ENCODE measurements at regions not wholly inside any gene's neighbourhood (a gene's known extent, or its start where the extent isn't known, plus 50 kb on each side); places are given as distances from the start of the nearest gene placed in this dataset.
A peak's percentile ranks its signal among the peaks of the same experiment; 100 is the strongest.

GRCh38 chr1:190792873-190793272 is 315.2 kb upstream of the BRINP3 start:
- H2BK20ac ChIP-seq (ENCODE audit: low read depth, low read length, poor library complexity, severe bottlenecking), result no peak overlapping the region
- H3K9me3 Mint-ChIP-seq, result no peaks in the 10 kb centered on the region
- no peak overlapping the region for H3K4me3 Mint-ChIP-seq

More at GRCh38 chr1:190792873-190793272, 315.2 kb upstream of the BRINP3 start:
- H3K4me2 ChIP-seq (ENCODE audit: insufficient read depth, insufficient read length, low read length), result no peak overlapping the region
- H3K56ac ChIP-seq (ENCODE audit: insufficient read length, low read depth, low read length), result no peak overlapping the region
- H4K91ac ChIP-seq (ENCODE audit: insufficient read length, low read depth, low read length), result no peak overlapping the region
- H3K4ac ChIP-seq (ENCODE audit: low read depth, low read length), result no peak overlapping the region
- no peak overlapping the region for H2BK15ac ChIP-seq (ENCODE audit: low read depth, low read length)
- H4K8ac ChIP-seq (replicated peaks; ENCODE audit: insufficient read length, low read depth, low read length), result no peak overlapping the region
- H2BK120ac ChIP-seq (ENCODE audit: low read depth, low read length, poor library complexity, severe bottlenecking), result no peak overlapping the region
- no peaks in the 10 kb centered on the region for H4K20me1 ChIP-seq (ENCODE audit: control insufficient read depth, insufficient read depth, insufficient read length)
- DNase-seq, result no peak
- H2AFZ ChIP-seq (ENCODE audit: low read length), result no peak overlapping the region
- no peaks in the 10 kb centered on the region for H3K23me2 ChIP-seq (ENCODE audit: insufficient read length, low read depth, low read length, poor library complexity, severe bottlenecking)
- no peak overlapping the region for H4K5ac ChIP-seq (ENCODE audit: insufficient read length, low read depth, low read length)
- no peak overlapping the region for H2BK12ac ChIP-seq (ENCODE audit: insufficient read length, low read depth, low read length)
- Mint-ChIP-seq H3K4me1 (no peaks in the 10 kb centered on the region; a peak in 1 of 4 replicates), H3K27me3 (ENCODE audit: low read depth) (no peaks in the 10 kb centered on the region), H3K27ac (peak overlapping the region in 1 of 3 experiments; percentile 12; a peak in 1 of 7 replicates), H3K36me3 (ENCODE audit: insufficient read depth in 1 of 3, low read depth in 3 of 3) (no peaks in the 10 kb centered on the region)
- no peaks in the 10 kb centered on the region for H3K79me1 ChIP-seq (ENCODE audit: insufficient read depth, low read depth, low read length, poor library complexity, severe bottlenecking)
- no peaks in the 10 kb centered on the region for H3K9me3 ChIP-seq (ENCODE audit: control insufficient read depth, low read depth, low read length)
- no peak overlapping the region for H3K14ac ChIP-seq (ENCODE audit: insufficient read depth, low read length)
- no peak overlapping the region for H3K18ac ChIP-seq (ENCODE audit: insufficient read length, low read depth, low read length)
- no peaks in the 10 kb centered on the region for H3K27me3 ChIP-seq (ENCODE audit: insufficient read depth, low read length)
- TF ChIP-seq CTCF (conservative IDR thresholded peaks at IDR 0.05), result no peak
- no peak overlapping the region for H3K9ac ChIP-seq (ENCODE audit: extremely low read depth, insufficient read length, low read length)
- no peaks in the 10 kb centered on the region for H3K79me2 ChIP-seq (ENCODE audit: insufficient read depth, low read length)
- no peak overlapping the region for H2AK5ac ChIP-seq (ENCODE audit: insufficient read length, low read length)
- no CpG with 5 or more reads among the region's 10 CpGs for WGBS (ENCODE audit: extremely low coverage, insufficient read length, low lambda C conversion rate)
- H3K23ac ChIP-seq (ENCODE audit: insufficient read length, low read depth, low read length), result no peak overlapping the region
- no peak overlapping the region for H2BK5ac ChIP-seq (ENCODE audit: insufficient read length, low read length)
- no peak overlapping the region for H3K27ac ChIP-seq (ENCODE audit: insufficient read length, low read depth, low read length)
- H3T11ph ChIP-seq (ENCODE audit: low read length), result no peak overlapping the region
- H3K4me1 ChIP-seq (ENCODE audit: insufficient read depth, low read length), result no peaks in the 10 kb centered on the region
